Ovary (tissue), 3 donors: ENCODE measurements at regions not wholly inside any gene's neighbourhood (a gene's known extent, or its start where the extent isn't known, plus 50 kb on each side); places are given as distances from the start of the nearest gene placed in this dataset.

Experiments
- POLR2A ChIP-seq: fragments of 450-650 bp; IDR thresholded peaks from one replicate; pipeline ENCODE4 v1.6.1; 2017; ENCODE audit warnings: antibody characterized with exemption, mild to moderate bottlenecking, moderate library complexity
- TF ChIP-seq, protein P1 (sequence below), 3 donors: fragments of 450-650 bp in 2 of 3; fragments of 200-600 bp in 1 of 3; IDR thresholded peaks; one replicate each; pipeline versions ENCODE4 v1.5.1 to v1.8.0; 2016 to 2022; ENCODE audit warnings: antibody characterized with exemption in 3 of 3, mild to moderate bottlenecking in 1 of 3
- donor health status: DM: no; HTN: no; CAD: no.

DNA sequence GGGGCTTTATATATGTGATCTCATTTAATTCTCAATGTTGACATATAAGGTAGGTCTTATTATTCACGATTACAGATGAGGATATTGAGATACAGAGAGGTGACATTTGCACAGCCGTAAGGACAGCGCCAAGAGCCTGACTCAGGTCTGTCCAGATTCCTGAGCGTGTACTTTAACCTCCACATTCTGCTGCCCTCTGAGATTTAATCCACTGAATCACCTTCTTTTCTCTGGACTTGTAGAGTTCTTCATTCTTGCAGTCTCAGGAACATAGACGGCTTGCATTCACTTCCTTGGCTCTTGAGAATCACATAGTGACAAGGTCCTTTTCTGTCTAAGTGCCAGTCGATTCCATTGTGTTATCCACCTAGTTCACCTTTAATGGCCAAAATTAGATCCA is 141.0 kb upstream of the ARHGAP5 start:
- TF ChIP-seq, protein P1, sequence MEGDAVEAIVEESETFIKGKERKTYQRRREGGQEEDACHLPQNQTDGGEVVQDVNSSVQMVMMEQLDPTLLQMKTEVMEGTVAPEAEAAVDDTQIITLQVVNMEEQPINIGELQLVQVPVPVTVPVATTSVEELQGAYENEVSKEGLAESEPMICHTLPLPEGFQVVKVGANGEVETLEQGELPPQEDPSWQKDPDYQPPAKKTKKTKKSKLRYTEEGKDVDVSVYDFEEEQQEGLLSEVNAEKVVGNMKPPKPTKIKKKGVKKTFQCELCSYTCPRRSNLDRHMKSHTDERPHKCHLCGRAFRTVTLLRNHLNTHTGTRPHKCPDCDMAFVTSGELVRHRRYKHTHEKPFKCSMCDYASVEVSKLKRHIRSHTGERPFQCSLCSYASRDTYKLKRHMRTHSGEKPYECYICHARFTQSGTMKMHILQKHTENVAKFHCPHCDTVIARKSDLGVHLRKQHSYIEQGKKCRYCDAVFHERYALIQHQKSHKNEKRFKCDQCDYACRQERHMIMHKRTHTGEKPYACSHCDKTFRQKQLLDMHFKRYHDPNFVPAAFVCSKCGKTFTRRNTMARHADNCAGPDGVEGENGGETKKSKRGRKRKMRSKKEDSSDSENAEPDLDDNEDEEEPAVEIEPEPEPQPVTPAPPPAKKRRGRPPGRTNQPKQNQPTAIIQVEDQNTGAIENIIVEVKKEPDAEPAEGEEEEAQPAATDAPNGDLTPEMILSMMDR (IDR thresholded peaks at IDR 0.05): no peak
- no peak for TF ChIP-seq POLR2A
